Activated T-helper 2 cell treated with anti-CD3 and anti-CD28 coated beads, Interferon-gamma antibody, Interleukin-2, Interleukin-4, amounts not matched to agents 10 μg/mL and 5 μg/mL and 100 μg/mL, durations not matched to agents 14 hours and 24 hours and 36 hours (primary cell): ENCODE measurements at regions not wholly inside any gene's neighbourhood (a gene's known extent, or its start where the extent isn't known, plus 50 kb on each side); places are given as distances from the start of the nearest gene placed in this dataset.

Experiments
- DNase-seq: peaks from one replicate; pipeline ENCODE4 v3.0.0; 2021; ENCODE audit warnings: low spot score
- H3K27ac Mint-ChIP-seq: one replicate; pipeline ENCODE4 v1.8.0; 2021; ENCODE audit warnings: mixed read lengths
- H3K27me3 Mint-ChIP-seq: one replicate; pipeline ENCODE4 v1.8.0; 2021; ENCODE audit warnings: low read depth, mixed read lengths
- H3K36me3 Mint-ChIP-seq: one replicate; pipeline ENCODE4 v1.8.0; 2021; ENCODE audit warnings: low read depth, mixed read lengths
- H3K4me1 Mint-ChIP-seq: one replicate; pipeline ENCODE4 v1.8.0; 2021; ENCODE audit warnings: low read depth, mixed read lengths
- H3K4me3 Mint-ChIP-seq: one replicate; pipeline ENCODE4 v1.8.0; 2021; ENCODE audit warnings: low read depth, mild to moderate bottlenecking, moderate library complexity, mixed read lengths
- H3K9me3 Mint-ChIP-seq: one replicate; pipeline ENCODE4 v1.8.0; 2021; ENCODE audit warnings: mixed read lengths
- intact Hi-C: fragments of 100-400 bp; cut with micrococcal nuclease; formaldehyde crosslinking; loops from one replicate; pipeline ENCODE4 v1.15.1; 2023

DNA sequence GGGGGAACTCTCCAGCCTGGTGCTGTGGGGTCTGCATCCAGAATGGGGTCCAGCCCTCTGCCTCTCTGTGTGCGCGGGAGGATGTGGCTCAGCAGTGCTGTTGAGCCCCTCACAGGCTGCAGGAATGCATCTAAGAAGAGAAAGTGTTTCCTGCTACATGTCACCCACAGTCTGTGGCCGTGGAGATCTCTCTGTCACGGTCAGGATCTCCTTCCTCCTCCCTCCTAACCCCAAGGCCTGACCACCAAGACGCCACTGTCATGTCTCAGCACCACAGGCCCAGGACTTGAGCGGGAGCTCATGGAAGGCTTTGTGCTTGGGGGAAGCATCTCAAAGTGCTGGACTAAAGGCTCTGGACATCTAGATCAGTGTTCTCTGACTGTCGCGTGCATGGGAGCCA, 90.1 kb downstream of the SREK1 start:
- no peak for DNase-seq
- Mint-ChIP-seq H3K27me3 (peaks cover 2% of the 10 kb centered on the region), H3K36me3 (no peaks in the 10 kb centered on the region), H3K27ac (no peak overlapping the region), H3K9me3 (no peaks in the 10 kb centered on the region), H3K4me1 (no peaks in the 10 kb centered on the region), H3K4me3 (no peak overlapping the region)
- intact Hi-C loops, result no loop called here

GRCh38 chr5:66238435-66238834, 94.3 kb downstream of the SREK1 start:
- no peaks in the 10 kb centered on the region for H3K36me3 Mint-ChIP-seq
- no peak for DNase-seq
- H3K4me1 Mint-ChIP-seq, result no peaks in the 10 kb centered on the region
- H3K27me3 Mint-ChIP-seq, result peaks cover 2% of the 10 kb centered on the region
- H3K9me3 Mint-ChIP-seq, result no peaks in the 10 kb centered on the region
- H3K4me3 Mint-ChIP-seq, result no peak overlapping the region
- H3K27ac Mint-ChIP-seq, result no peak overlapping the region
- intact Hi-C loops, result no loop called here

DNA sequence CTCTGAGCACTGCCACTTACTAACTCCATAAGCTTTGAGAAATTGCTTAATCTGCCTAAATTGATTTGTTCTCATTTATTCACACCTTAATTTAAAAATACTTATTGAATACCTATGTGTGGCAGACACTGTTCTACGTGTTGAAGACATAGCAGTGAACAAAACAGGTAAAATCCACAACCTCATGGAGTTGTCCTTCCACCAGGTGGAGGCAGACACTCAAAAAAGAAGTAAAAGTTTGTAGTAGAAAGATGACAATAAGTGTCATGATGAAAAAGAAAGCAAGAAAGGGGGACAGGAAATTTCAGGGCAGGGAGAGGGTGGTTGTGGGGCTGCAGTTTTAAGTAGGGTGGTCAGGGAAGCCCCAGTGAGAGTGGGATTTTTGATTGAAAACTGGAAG, 94.9 kb downstream of the SREK1 start:
- Mint-ChIP-seq H3K4me1 (no peaks in the 10 kb centered on the region), H3K4me3 (no peak overlapping the region), H3K27me3 (peaks cover 2% of the 10 kb centered on the region), H3K36me3 (no peaks in the 10 kb centered on the region), H3K27ac (no peak overlapping the region), H3K9me3 (no peaks in the 10 kb centered on the region)
- intact Hi-C loops, result no loop called here
- no peak for DNase-seq

GRCh38 chr5:66241136-66241825, 97.2 kb downstream of the SREK1 start:
- H3K9me3 Mint-ChIP-seq, result no peaks in the 10 kb centered on the region
- no peaks in the 10 kb centered on the region for H3K36me3 Mint-ChIP-seq
- no peak overlapping the region for H3K27ac Mint-ChIP-seq
- H3K27me3 Mint-ChIP-seq, result peaks cover 2% of the 10 kb centered on the region
- H3K4me3 Mint-ChIP-seq, result no peak overlapping the region
- intact Hi-C loops, result no loop called here
- no peaks in the 10 kb centered on the region for H3K4me1 Mint-ChIP-seq
- DNase-seq, result no peak

GRCh38 chr5:66242050-66242715, 98.1 kb downstream of the SREK1 start:
- Mint-ChIP-seq H3K4me3 (no peak overlapping the region), H3K4me1 (no peaks in the 10 kb centered on the region), H3K36me3 (no peaks in the 10 kb centered on the region), H3K27ac (no peak overlapping the region), H3K9me3 (no peaks in the 10 kb centered on the region), H3K27me3 (peaks cover 2% of the 10 kb centered on the region)
- no peak for DNase-seq
- intact Hi-C loops, result no loop called here

DNA sequence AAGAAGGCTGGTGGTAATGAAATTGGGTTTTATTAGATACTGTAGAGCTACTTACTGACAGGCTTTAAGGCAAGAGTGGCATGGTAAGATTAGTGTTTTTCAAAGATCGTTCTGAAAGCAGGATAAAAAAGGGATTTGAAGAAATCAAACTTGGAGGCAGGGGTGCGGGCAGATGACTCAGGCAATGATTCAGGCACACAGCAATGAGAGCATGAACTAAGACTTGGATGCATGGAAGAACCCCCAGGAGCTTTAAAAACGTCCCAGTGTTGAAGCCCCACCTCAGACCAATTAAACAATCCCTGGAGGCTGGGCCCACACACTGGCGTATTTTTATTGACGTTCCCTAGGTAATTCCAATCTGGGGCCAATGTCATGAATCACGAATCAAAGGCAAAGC, 102.5 kb downstream of the SREK1 start:
- intact Hi-C loops, result no loop called here
- Mint-ChIP-seq H3K4me3 (no peak overlapping the region), H3K9me3 (no peaks in the 10 kb centered on the region), H3K4me1 (no peaks in the 10 kb centered on the region), H3K27me3 (no peaks in the 10 kb centered on the region), H3K36me3 (no peaks in the 10 kb centered on the region), H3K27ac (no peak overlapping the region)
- DNase-seq, result no peak

DNA sequence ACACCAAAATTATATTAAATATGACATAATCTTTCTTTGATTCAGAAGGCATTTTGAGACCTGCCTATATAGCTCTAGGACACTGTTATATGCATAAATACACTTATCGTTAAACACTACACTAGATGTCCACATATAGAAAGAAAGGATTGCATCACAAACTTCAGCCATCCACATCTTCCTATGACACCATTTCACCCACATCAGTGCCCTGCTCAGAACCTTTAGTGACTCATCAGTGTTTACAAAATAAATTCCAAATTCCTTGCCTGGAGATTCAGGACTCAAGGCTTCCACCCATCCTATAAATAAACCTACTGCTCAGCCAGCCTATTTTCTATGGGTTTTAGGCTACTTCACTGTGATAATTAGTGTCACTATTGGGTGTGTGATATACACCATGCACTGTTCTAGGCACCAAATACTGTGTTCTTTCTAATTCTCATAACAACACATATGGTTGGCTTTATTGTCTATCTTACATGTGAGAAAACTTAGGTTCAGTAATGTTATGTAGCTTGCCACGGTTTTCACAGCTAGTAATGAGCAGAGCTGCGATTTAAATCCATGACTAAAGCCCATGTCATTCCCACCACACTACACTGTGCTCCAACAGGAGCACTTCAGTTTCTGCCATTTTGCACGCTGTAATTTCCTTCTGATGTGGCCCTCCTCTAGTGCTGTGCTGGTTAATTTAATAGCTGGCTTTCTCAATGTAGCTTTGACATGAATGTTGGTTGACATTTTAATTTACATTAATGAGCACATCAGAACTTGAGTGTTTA, 103.3 kb downstream of the SREK1 start:
- Mint-ChIP-seq H3K27me3 (no peaks in the 10 kb centered on the region), H3K4me3 (no peak overlapping the region), H3K4me1 (no peaks in the 10 kb centered on the region), H3K9me3 (no peaks in the 10 kb centered on the region), H3K36me3 (no peaks in the 10 kb centered on the region), H3K27ac (no peak overlapping the region)
- intact Hi-C loops, result no loop called here
- DNase-seq, result no peak

GRCh38 chr5:66248874-66249273, 104.8 kb downstream of the SREK1 start:
- intact Hi-C loops, result no loop called here
- Mint-ChIP-seq H3K27me3 (no peaks in the 10 kb centered on the region), H3K36me3 (no peaks in the 10 kb centered on the region), H3K9me3 (no peaks in the 10 kb centered on the region), H3K4me1 (no peaks in the 10 kb centered on the region), H3K4me3 (no peak overlapping the region), H3K27ac (no peak overlapping the region)
- DNase-seq, result no peak

- Mint-ChIP-seq H3K4me1 (no peaks in the 10 kb centered on the region), H3K27ac (no peak overlapping the region), H3K27me3 (no peaks in the 10 kb centered on the region), H3K36me3 (no peaks in the 10 kb centered on the region), H3K9me3 (no peaks in the 10 kb centered on the region), H3K4me3 (no peak overlapping the region)
- intact Hi-C loops, result no loop called here
- DNase-seq, result no peak
Observed at GRCh38 chr5:66249920-66250319, 105.8 kb downstream of the SREK1 start.

GRCh38 chr5:66252849-66253248, 108.7 kb downstream of the SREK1 start:
- Mint-ChIP-seq H3K9me3 (no peaks in the 10 kb centered on the region), H3K4me3 (no peak overlapping the region), H3K27ac (no peak overlapping the region), H3K36me3 (no peaks in the 10 kb centered on the region), H3K27me3 (no peaks in the 10 kb centered on the region), H3K4me1 (no peaks in the 10 kb centered on the region)
- intact Hi-C loops, result no loop called here
- no peak for DNase-seq

- Mint-ChIP-seq H3K27ac (no peak overlapping the region), H3K9me3 (no peaks in the 10 kb centered on the region), H3K4me1 (no peaks in the 10 kb centered on the region), H3K4me3 (no peak overlapping the region), H3K36me3 (no peaks in the 10 kb centered on the region), H3K27me3 (no peaks in the 10 kb centered on the region)
- DNase-seq, result no peak
- intact Hi-C loops, result no loop called here
Observed at GRCh38 chr5:66255714-66256113, 111.6 kb downstream of the SREK1 start.

DNA sequence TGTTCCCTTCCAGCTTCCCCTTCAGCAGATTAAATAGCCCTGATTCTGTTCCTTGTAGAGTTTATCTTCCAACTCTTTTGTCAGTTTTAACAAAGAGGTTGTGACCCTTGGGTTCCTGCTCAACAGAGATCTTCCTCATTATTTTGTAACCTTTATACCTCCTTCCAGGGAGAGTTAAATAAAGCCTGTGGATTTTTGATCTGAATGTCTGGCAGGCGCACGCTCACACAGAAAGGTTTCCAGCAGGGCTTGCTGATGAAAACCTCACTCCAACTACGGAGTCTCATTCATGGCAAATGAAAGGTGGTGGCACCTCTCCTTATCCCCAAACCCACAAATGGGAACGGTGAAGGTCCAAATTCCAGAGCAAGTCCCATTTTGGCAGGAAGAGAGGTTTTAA, 129.0 kb downstream of the SREK1 start:
- Mint-ChIP-seq H3K36me3 (no peaks in the 10 kb centered on the region), H3K4me1 (no peaks in the 10 kb centered on the region), H3K9me3 (no peaks in the 10 kb centered on the region), H3K4me3 (no peak overlapping the region), H3K27ac (no peak overlapping the region), H3K27me3 (peaks cover 24% of the 10 kb centered on the region)
- intact Hi-C loops, result no loop called here
- DNase-seq, result no peak

GRCh38 chr5:66276986-66277385, 132.9 kb downstream of the SREK1 start:
- H3K4me3 Mint-ChIP-seq, result no peak overlapping the region
- H3K4me1 Mint-ChIP-seq, result no peaks in the 10 kb centered on the region
- H3K9me3 Mint-ChIP-seq, result no peaks in the 10 kb centered on the region
- no peaks in the 10 kb centered on the region for H3K36me3 Mint-ChIP-seq
- intact Hi-C loops, result no loop called here
- peaks cover 21% of the 10 kb centered on the region for H3K27me3 Mint-ChIP-seq
- H3K27ac Mint-ChIP-seq, result no peak overlapping the region
- no peak for DNase-seq
